Hepatocyte (in vitro differentiated cells): ENCODE measurements at regions not wholly inside any gene's neighbourhood (a gene's known extent, or its start where the extent isn't known, plus 50 kb on each side); places are given as distances from the start of the nearest gene placed in this dataset.

Experiments used
- DNase-seq: peaks from one replicate; pipeline ENCODE4 v3.0.0-alpha.2; 2016; ENCODE audit warnings: low spot score
- H2AFZ ChIP-seq: fragments of 200-600 bp; sonication (generic); 2 replicates; pipeline ENCODE4 v1.6.0; 2016; ENCODE audit warnings: antibody characterized with exemption, mild to moderate bottlenecking
- H3K27ac ChIP-seq: fragments of 200-600 bp; sonication (generic); 2 replicates; pipeline ENCODE4 v1.5.1; 2016; ENCODE audit warnings: mild to moderate bottlenecking
- H3K27me3 ChIP-seq: fragments of 200-600 bp; sonication (generic); 2 replicates; pipeline ENCODE4 v1.6.1; 2016
- H3K36me3 ChIP-seq: fragments of 200-600 bp; sonication (generic); replicated peaks from 2 replicates; pipeline ENCODE4 v1.5.1; 2016; ENCODE audit warnings: low read depth; ENCODE audit not compliant: insufficient read depth
- H3K4me1 ChIP-seq: fragments of 200-600 bp; sonication (generic); 2 replicates; pipeline ENCODE4 v1.5.1; 2016; ENCODE audit warnings: mild to moderate bottlenecking, moderate library complexity; ENCODE audit not compliant: insufficient read depth
- H3K4me2 ChIP-seq: fragments of 200-600 bp; sonication (generic); 2 replicates; pipeline ENCODE4 v1.6.0; 2016
- H3K4me3 ChIP-seq: fragments of 200-600 bp; sonication (generic); 2 replicates; pipeline ENCODE4 v1.5.1; 2016; ENCODE audit warnings: mild to moderate bottlenecking
- H3K79me2 ChIP-seq: fragments of 200-600 bp; sonication (generic); 2 replicates; pipeline ENCODE4 v1.6.0; 2017; ENCODE audit warnings: mild to moderate bottlenecking
- H3K9me2 ChIP-seq: fragments of 200-600 bp; sonication (generic); replicated peaks from 2 replicates; pipeline ENCODE4 v1.6.0; 2017; ENCODE audit warnings: mild to moderate bottlenecking; ENCODE audit not compliant: insufficient read depth
- H3K9me3 ChIP-seq: fragments of 200-600 bp; sonication (generic); 2 replicates; pipeline ENCODE4 v1.5.1; 2016; ENCODE audit warnings: low read depth, mild to moderate bottlenecking
- H4K20me1 ChIP-seq: fragments of 200-600 bp; sonication (generic); 2 replicates; pipeline ENCODE4 v1.6.0; 2016; ENCODE audit warnings: mild to moderate bottlenecking; ENCODE audit not compliant: insufficient read depth, poor library complexity, severe bottlenecking
- EZH2 ChIP-seq: fragments of 200-600 bp; sonication (generic); IDR thresholded peaks from 2 replicates; pipeline ENCODE4 v1.6.1; 2016; ENCODE audit warnings: antibody characterized with exemption, mild to moderate bottlenecking, borderline replicate concordance
- EZH2phosphoT487 ChIP-seq: fragments of 200-600 bp; sonication (generic); IDR thresholded peaks from one replicate; pipeline ENCODE4 v1.6.1; 2018; ENCODE audit warnings: antibody characterized with exemption, mild to moderate bottlenecking, low read depth, moderate library complexity; ENCODE audit not compliant: unreplicated experiment, severe bottlenecking
- WGBS: methylation state at CpG from one replicate; pipeline ENCODE4 v1.1.6; 2016; ENCODE audit warnings: low lambda C conversion rate; ENCODE audit errors: missing lambda C conversion rate; 5-methylcytosine and 5-hydroxymethylcytosine counted together
- TF ChIP-seq, protein P1 (sequence below): fragments of 200-600 bp; sonication (generic); IDR thresholded peaks from 2 replicates; pipeline ENCODE4 v1.5.1; 2016; ENCODE audit warnings: antibody characterized with exemption, mild to moderate bottlenecking; ENCODE audit not compliant: poor library complexity

DNA sequence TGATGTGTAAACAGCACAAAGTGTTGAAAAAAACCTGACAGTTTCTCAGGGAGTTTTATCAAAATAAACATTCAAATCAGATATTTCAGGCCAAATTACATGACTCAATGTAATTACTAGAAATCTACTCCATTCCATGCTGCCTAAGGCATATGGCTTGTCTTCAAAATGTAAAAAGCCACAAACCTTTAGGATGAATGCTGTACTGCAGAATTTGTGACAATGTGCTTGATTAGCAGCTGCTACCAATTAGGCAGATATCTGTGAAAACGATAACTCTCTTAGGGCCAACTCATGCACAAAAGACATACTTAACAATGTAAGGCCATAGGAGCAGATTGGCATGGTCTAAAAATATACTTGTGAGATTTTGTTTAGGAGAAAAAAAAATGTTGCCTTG is 267.0 kb downstream of the DACT1 start:
- no peaks in the 10 kb centered on the region for H3K9me2 ChIP-seq
- H3K4me2 ChIP-seq, result no peak overlapping the region
- H4K20me1 ChIP-seq, result no peaks in the 10 kb centered on the region
- no peak overlapping the region for H2AFZ ChIP-seq
- no peak overlapping the region for H3K27ac ChIP-seq
- H3K4me3 ChIP-seq, result no peak overlapping the region
- 61% methylated on average over 1 of the region's 1 CpG for WGBS
- no peaks in the 10 kb centered on the region for H3K4me1 ChIP-seq
- no peak for TF ChIP-seq EZH2
- TF ChIP-seq EZH2phosphoT487, result no peak
- TF ChIP-seq, protein P1, sequence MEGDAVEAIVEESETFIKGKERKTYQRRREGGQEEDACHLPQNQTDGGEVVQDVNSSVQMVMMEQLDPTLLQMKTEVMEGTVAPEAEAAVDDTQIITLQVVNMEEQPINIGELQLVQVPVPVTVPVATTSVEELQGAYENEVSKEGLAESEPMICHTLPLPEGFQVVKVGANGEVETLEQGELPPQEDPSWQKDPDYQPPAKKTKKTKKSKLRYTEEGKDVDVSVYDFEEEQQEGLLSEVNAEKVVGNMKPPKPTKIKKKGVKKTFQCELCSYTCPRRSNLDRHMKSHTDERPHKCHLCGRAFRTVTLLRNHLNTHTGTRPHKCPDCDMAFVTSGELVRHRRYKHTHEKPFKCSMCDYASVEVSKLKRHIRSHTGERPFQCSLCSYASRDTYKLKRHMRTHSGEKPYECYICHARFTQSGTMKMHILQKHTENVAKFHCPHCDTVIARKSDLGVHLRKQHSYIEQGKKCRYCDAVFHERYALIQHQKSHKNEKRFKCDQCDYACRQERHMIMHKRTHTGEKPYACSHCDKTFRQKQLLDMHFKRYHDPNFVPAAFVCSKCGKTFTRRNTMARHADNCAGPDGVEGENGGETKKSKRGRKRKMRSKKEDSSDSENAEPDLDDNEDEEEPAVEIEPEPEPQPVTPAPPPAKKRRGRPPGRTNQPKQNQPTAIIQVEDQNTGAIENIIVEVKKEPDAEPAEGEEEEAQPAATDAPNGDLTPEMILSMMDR, result no peak
- H3K79me2 ChIP-seq, result no peaks in the 10 kb centered on the region
- H3K27me3 ChIP-seq, result no peaks in the 10 kb centered on the region
- no peaks in the 10 kb centered on the region for H3K9me3 ChIP-seq
- DNase-seq, result no peak
- no peaks in the 10 kb centered on the region for H3K36me3 ChIP-seq

DNA sequence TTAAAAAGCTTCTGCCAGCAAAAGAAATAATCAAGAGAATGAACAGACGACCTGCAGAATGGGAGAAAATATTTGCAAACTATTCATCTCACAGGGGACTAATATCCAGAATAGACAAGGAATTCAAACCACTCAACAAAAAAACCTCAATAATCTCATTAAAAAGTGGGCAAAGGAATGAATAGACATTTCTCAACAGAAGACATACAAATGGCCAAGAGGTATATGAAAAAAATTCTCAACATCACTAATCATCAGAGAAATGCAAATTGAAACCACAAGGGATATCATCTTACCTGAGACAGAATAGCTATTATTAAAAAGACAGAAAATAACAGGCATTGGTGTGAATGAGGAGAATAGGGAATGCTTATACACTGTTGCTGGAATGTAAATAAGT is 270.0 kb downstream of the DACT1 start:
- TF ChIP-seq EZH2, result no peak
- no peak for TF ChIP-seq EZH2phosphoT487
- TF ChIP-seq, protein P1, result no peak
- Histone ChIP-seq H3K9me3 (no peaks in the 10 kb centered on the region), H3K27me3 (no peaks in the 10 kb centered on the region), H2AFZ (no peak overlapping the region), H3K79me2 (no peaks in the 10 kb centered on the region), H3K9me2 (no peaks in the 10 kb centered on the region), H3K36me3 (no peaks in the 10 kb centered on the region), H3K27ac (no peak overlapping the region), H3K4me3 (no peak overlapping the region), H3K4me2 (no peak overlapping the region), H3K4me1 (peaks cover 3% of the 10 kb centered on the region), H4K20me1 (no peaks in the 10 kb centered on the region)
- no peak for DNase-seq
- WGBS, result 61% methylated on average over 1 of the region's 1 CpG

DNA sequence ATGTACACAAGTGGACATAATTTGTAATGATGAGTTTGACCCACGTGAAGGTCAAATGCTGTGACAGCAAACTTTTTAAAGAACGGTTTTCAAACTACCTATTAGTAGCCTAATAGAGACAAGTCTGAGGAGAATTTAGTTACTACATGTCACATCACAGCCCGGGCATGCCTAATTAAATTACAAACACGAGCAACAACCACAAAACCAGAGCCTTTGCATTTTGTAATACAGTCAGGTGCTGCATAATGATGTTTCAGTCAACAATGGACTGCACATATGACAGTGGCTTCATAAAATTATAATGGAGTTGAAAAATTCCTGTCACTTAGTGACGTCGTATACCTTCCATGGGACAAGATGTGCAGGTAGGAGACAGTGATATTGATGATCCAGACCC is 274.5 kb downstream of the DACT1 start:
- Histone ChIP-seq H3K36me3 (no peaks in the 10 kb centered on the region), H3K4me3 (no peak overlapping the region), H4K20me1 (no peaks in the 10 kb centered on the region), H3K27ac (no peak overlapping the region), H3K9me3 (no peaks in the 10 kb centered on the region), H3K9me2 (no peaks in the 10 kb centered on the region), H3K4me2 (no peak overlapping the region), H3K4me1 (peaks cover 4% of the 10 kb centered on the region), H3K27me3 (no peaks in the 10 kb centered on the region), H2AFZ (no peak overlapping the region), H3K79me2 (no peaks in the 10 kb centered on the region)
- TF ChIP-seq, protein P1, result no peak
- no peak for TF ChIP-seq EZH2phosphoT487
- TF ChIP-seq EZH2, result no peak
- WGBS, result 85% methylated on average over 6 of the region's 6 CpGs
- DNase-seq, result no peak
